ENCODE measurements at regions not wholly inside any gene's neighbourhood (a gene's known extent, or its start where the extent isn't known, plus 50 kb on each side); places are given as distances from the start of the nearest gene placed in this dataset.

DNA sequence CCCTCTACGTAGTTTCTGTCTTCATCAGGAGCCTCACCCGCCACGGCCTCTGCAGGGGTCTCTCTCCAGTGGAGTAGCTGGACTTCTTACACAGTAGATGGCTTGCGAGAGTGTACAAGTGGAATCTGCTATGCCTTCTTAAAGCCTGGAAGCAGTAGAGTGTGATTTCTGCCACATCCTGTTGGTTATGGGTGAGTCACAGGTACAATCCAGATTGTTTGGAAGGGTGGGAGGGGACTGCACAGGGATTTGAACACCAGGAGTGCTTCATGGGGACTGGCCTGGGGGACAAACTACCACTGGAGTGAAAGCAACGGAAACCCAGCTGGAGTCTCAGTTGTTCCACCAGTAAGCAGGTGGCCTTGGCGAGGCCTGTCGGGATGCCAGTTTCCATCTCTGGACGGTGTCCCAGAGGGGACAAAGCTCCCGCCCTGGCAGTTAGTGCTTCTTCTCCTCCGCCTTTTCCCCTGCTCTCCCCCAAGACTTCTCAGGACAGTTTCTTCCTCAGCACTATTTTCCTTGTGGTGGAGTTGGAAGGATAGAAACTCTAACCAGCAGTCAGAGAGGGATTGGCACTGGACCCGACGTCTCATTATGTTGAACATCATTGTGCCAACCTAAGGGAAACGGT is 85.0 kb upstream of the RCN1 start:
- intact Hi-C loops (cut with DNase I): loop anchor here (5.0 kb wide), 1 partner anchor 609 kb away; no protein-coding TSS in a partner anchor
- DNase-seq: peak in 1 of 10 donors; percentile 70

DNA sequence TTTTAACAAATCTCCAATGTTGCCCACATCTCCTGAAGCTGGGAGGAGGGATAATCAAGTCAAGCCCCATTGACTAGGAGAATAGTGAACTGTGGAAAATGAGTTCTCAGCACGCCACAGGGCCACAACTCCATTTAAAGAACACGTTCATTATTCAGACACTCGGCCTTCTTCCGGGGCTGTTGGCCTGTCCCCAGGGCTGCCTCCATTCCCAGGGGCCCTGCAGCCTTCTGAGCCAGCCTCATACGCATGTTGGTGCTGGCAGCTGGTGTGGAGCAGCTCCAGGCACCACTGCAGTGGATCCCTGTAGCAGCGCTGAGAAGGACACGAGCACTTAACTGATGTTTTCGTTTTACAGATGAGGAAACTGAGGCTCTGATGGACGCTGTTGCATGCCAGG is 87.5 kb upstream of the RCN1 start:
- intact Hi-C loops (cut with DNase I): no loop called here
- DNase-seq: no peak

DNA sequence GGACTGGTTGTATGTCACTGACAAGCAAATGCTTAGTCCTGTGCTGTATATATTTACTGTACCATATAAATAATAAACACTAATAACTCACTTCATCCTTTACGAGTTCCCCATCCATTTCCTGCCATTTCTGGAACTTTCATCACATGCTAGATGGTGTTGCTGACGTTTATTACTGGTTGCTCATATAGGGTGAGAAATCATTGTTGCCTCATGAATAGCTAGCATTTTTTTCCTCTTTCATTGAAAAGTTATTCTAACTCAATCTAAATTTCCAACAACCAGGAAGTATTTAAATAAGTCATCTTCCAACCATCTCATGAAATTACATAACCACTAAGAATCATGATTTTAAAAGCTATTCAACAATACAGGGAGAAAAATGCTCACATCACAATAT is 88.6 kb upstream of the RCN1 start:
- DNase-seq: no peak
- intact Hi-C loops (cut with DNase I): no loop called here

DNA sequence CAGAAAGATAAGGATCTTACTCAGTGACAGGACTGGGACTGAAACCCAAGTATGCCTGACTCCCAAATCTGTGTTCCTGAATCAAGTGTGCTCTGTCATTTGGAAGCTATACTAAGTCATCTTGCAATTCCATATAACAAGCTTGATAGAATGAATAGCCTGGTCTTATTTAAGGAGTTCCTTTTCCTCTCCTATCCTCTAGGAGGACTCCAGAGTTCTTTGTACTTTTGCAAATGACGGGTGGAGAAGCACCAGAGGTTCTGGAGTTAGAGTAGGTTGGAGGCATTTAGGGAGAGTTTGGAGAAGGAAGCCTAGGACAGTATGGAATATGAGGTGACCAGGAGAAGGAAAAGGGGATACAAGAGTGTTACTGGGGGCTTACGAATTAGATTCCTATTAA is 92.9 kb upstream of the RCN1 start:
- intact Hi-C loops (cut with DNase I): no loop called here
- DNase-seq: no peak

DNA sequence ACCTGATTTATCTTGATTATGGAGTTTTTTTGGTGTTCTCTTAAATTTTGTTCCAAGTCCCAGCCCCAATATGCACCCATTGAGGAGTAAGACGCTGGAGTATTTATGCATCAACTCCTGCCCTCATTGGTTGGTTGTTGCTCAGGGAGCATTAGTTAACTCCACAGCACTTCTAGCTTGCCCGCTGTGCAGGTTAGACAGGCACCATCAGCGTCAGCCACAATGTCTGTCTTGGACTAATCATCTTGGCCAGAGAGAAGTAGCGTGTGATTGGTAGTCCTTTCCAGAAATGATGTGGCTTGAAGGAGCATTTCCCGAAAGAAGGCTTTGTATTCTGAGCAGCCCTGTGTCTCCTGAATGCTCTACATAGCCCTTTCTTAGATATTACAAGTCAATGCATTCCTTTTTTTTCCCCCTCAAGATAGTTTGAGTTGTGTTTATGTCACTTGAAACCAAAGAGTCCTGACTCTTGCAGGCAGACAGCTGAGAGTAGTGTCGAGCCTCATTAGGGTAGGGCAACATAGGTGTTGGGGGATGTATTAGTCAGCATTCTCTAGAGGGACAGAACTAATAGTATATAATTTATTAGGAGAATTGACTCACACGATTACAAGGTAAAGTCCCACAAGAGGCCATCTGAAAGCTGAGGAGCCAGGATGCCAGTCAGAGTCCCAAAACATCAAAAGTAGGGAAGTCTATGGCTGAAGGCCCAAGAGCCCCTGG is 94.6 kb upstream of the RCN1 start:
- intact Hi-C loops (cut with DNase I): no loop called here
- no peak for DNase-seq

DNA sequence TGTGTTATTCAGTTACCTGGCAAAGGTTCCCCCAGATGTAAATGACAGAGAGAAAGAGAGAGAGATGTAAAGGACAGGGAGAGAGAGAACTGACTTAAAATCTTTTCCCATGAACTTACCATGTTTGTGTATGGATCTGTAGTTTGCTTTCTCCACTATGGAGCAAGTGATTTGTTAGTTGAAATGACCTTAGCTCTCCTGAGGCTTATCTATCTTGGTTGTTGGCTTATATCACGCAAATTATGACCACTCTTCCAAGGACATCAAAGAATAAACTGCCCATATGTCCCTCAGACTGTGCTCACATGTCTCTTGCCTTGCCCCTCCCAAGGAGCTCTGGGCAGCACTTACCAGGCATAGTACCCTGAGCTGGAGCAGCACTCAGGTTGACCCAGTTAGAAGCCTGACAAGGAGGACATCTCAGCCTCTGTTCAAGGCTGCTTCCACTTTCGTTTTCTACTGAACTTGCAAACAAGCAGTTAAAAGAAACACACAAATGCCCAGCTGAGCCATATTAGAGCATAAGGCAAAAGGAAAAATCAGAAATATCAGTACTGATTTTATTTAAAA is 95.3 kb upstream of the RCN1 start:
- intact Hi-C loops (cut with DNase I): no loop called here
- DNase-seq: no peak

DNA sequence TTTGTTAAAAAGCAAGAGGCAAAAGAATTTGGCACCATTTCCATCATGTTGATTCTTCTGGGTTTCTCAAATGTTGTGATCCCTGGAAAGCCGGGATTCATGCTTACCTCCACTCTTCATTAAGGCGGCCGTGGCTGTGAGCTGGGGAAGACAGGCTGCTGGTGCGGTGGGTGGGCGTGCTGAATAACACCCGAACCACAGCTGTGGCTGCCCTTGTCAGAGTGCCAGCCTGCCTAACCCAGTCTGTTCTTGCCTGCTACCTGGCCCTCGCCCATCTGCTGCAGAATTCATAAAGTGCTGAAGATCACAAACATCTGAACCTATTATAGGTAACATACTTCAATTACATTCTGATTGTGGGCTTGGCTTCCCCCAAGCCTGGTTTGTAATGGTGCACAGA is 95.8 kb upstream of the RCN1 start:
- intact Hi-C loops (cut with DNase I): no loop called here
- no peak for DNase-seq

DNA sequence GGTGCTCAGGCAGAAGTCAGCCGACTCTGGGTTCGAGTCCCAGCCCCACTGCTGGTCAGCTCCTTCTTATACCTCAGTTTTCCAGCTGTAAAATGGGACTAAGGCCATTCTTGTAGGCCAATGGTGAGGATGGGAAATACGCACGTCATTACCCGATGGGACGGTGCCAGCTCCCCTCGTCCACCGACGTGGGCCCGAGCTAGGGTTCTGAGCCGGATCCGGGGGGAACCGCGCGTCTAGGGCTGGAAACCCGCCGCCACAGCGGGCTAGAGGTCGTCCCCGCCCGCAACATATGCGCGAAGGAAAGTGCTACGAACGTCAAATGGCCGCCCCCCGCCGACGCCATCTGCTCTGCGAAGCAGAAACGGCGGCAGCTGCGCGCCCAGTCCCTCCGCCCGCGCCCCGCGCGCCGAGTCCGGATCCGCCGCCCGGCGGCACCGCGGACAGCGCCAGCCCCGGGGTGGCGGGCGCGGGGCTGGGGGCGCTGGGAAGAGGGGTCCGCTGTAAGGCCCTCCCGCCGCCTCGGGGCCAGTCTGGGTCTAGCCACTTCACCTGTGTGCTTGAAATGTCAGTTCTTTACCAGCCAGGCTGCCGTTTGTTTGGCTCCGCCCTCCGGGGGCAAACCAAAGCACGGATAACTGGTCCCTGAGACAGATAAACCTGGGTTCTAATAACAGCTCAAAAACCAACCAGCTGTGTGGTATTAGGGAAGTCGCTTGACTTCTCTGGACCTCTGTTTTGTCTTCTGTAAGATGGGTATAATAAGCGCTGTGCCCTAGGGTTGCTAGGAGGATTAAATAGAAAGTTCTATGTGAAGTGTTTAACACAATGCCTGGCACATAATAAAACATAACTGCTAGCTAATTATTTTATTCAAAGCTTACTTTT is 103.5 kb upstream of the RCN1 start:
- DNase-seq: no peak
- intact Hi-C loops (cut with DNase I): no loop called here

DNA sequence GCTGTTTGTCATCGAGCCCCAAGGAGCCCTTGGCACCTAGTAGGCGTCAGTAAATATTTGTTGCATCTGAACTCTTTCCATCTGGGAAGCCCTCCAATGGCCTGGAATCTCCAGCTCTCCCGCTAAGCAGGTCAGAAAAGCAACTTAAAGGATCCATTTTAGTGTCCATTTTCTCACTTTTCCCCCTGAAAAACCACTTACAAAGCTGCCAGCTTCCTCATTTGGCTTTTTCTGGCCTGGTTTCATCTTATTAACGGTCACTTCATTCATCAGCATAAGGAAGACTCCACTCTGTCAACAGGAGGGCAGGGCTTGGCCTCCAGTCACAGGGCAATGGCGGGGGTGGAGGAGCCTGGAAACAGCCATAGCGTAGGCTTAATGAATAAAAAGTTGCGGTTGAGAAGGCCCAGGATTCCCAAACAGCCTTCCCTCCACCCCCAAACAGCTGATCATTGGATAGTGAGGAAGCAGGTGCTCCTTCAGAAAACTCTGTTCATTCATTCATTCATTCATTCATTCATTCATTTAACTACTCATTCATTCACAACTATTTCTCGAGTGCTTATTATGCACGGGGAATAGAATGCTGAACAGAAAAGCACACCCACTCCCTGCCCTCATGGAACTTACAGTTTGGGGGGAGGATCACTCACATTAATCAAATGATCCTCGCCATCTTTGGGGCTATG is 104.5 kb upstream of the RCN1 start:
- intact Hi-C loops (cut with DNase I): no loop called here
- no peak for DNase-seq

DNA sequence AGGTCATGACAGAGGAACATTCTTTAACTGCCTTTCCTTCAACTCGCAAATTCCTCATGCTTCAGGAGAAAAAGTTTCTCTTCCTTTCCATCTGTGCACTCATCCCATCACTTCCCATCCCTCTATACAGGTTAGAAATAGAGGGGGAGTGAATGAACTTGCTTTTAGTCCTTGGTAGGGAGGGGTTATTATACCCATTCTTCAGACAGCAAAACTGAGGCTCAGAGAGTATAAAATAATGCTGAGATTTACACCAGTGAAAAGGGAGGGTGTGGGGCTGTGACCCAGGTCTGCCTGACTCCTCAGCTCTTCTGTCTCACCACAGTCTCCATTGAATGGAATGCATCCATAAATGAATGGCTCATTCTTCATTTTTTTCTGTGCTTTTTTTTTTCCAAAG is 109.4 kb upstream of the RCN1 start:
- no peak for DNase-seq
- intact Hi-C loops (cut with DNase I): no loop called here

DNA sequence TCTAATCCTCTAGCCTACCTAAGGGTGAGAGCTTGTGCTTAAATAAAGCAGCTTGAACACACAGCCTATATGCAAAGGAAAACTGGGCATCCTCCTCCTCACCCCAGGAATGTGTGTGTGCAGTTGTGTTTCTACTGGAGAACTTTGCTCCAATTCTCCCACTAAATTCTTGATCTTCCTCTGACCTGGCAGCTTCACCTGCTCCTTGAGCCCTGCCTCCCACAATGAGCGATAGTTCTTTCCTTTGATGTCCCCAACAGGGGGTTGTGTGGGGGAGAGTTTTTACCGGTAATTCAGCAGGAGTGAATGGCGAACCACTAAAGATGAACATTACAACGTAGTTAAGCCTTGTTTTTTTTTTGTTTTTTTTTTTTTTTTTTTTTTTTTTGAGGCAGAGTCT is 113.5 kb upstream of the RCN1 start:
- intact Hi-C loops (cut with DNase I): no loop called here
- no peak for DNase-seq

DNA sequence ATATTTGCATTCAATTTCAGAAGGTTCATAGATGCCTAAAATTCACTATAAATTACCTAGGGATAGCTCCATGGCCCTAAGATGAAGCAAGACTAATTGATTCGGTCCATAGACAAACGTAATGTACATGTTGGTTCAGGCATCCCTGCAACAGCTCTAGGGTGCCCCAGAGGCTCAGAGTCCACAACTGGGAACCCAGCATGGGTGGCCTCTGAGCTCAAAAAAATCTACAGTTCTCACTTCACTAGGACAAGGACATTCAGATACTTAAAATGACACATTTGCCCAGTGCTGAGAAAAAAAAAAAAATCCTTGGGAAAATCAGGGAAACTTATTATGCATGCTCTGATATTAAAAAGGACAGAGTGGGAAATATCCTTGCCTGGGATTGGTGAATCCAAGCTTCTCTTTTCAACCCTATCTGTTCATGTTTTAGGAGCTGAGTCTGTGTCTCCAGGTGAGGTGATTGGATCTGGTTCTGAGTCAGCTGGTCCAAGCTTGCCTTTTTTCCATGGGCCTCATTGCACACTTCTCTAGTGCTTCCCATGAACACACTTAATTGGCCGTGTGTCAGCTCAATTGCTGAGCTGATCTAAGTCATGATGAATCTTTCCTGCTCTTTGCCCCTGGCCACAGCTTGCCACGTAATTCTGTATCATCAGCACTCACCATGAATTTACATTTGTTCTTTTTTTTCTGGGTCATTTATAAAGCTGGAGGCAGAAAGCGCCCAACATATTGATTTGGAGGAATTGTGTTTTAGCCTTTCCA is 116.3 kb upstream of the RCN1 start:
- DNase-seq: no peak
- intact Hi-C loops (cut with DNase I): no loop called here

DNA sequence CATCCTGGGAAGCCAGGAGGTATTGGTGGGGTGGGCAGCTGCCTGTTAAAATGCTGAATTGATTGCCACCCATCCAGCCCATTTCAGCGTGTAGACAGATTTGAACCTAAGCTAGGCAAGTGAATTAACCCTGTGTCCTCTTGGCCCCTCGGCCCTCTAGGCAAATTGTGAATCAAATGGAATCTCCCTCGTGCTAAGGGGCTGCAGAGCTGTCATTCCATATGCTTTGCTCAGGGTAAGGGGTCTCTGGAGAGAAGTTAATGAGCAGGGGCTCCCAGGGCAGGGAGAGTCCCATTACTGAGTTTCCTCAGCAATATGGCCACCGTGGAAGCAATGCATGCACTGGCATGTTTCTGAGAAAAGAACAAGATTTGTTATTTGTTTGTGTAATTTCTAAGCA is 117.7 kb upstream of the RCN1 start:
- DNase-seq: no peak
- intact Hi-C loops (cut with DNase I): no loop called here

DNA sequence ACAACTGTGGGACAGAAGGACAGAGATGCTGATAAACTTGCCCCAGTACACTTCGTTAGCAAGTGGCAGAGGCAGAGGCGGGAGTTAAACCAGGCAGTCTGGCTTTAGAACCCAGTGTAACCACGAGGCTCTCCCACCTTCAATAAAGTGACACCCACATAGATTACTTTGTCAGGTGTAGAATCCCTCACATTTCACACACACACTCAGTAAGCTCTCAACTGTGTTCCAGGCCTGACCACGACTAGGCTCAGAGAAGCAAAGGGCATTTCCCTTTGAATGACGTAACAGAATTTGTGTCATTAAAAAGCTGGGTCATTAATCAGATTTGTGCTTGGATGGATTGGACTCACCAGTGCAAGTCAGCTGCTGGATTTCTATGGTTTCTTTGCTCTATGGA is 118.3 kb upstream of the RCN1 start:
- DNase-seq: no peak
- intact Hi-C loops (cut with DNase I): no loop called here

DNA sequence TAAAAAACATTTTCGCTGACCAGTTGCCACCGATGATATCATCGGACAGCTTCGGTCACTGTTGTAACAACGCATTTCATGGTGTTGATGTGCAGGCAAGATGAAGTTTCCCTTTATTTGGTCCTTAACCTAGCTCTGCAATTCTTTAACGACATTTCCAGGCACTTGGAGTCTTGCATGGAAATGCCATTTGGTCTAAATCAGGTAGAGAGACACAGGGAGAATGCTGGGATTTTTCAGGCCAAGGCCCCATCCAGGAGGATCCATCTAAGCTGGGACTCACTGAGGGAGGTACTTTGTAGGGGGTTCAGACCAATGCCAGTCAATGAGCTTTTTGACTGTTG is 121.5 kb upstream of the RCN1 start:
- DNase-seq: no peak
- intact Hi-C loops (cut with DNase I): no loop called here

DNA sequence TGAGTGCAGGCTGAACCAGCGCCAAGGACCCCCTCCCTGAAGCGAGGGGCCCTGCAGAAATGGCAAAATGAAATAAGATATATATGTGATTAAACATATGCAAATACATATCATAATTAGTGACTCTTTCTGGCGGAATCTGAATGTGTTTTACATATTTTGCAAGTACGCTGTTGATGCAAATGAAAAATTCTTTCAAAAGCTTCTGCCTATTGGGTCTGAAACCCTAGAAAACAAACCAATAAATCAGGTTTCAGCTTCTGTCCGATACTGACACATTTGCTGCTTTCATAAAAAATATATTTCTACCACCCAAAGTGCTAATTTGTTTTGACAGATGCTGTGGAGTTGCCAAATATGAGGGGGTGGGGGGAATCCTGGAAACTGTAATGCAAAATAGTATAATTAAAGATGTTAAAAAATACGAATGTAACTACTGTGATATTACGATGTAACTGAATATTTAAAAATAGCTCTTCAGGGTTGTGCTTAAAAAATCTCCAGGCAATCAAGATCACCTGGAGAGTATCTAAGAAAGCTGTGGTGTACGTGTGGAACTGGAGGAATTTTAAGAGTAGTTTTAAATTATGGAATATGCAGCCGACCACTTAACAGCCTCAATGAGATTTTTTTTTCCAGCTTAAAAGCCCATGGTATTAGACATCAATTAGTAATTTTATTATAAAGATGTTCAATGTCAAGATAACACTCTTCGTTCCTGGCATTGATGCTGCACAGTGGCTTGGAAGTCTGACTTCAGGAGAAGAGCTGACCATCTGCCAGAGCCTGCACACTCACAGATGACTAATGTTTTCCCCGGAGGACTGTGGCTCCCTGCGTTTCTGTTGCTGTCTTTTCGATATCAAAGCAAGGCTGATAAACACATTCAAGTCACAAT is 122.2 kb upstream of the RCN1 start:
- intact Hi-C loops (cut with DNase I): no loop called here
- peak in 1 of 10 donors; percentile 76 for DNase-seq

DNA sequence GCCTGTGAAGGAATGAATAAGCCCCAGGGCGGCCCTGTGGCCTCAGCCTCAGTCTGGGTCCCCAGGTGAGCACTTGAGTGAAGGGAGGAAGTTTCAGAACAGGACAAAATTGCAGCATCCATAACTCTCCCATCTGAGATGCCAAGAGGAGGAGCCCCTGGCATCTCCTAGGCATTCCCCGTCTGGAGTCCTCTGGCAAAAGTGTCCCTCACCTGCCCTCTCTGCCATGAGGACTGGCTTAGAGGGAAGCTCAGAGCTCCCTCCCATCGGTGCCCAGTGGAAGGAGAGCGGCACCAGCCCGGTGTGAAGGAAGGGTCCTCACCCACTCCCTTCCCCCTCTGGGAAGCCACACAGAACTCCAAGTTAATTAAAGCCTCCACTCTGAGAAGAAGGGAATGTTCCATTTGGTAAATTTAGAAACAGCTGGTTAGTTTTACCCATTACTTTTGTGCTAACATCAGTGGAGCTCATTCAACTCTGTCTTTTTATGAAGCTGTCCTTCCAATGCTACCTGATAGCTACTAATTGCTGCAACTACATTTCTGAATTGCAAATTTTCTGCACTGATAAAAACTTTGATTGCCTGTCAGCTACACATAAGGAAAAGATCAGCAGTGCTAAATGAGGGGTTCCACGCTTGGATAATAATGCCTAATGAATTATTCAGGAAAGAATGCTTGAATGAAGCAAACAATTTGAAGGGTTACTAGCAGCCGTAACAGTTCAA is 123.3 kb upstream of the RCN1 start:
- DNase-seq: peak in 1 of 10 donors; percentile 69
- intact Hi-C loops (cut with DNase I): no loop called here

DNA sequence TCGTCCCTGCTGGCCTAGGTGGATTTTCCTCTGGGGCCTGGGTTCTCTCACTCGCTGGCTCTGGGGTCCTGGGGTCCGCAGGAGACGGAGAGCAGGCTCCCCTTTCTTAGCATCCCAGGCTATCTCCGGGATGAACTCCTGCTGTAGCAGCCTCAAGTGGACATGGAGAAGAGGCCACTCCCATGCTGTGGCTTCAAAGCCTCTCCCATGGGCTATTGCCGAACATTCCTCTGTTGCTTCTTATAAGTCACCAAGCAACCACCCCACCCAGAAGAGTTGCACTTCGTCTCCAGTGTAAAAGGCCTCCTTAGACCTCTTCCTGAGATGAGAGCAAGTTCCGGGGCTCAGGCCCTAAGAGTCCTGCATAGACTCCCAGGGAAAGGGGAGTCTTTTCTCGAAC is 124.0 kb upstream of the RCN1 start:
- intact Hi-C loops (cut with DNase I): no loop called here
- DNase-seq: no peak

All from posterior cingulate gyrus (tissue), 11 donors.